ENCODE measurements at regions not wholly inside any gene's neighbourhood (a gene's known extent, or its start where the extent isn't known, plus 50 kb on each side); places are given as distances from the start of the nearest gene placed in this dataset.

DNA sequence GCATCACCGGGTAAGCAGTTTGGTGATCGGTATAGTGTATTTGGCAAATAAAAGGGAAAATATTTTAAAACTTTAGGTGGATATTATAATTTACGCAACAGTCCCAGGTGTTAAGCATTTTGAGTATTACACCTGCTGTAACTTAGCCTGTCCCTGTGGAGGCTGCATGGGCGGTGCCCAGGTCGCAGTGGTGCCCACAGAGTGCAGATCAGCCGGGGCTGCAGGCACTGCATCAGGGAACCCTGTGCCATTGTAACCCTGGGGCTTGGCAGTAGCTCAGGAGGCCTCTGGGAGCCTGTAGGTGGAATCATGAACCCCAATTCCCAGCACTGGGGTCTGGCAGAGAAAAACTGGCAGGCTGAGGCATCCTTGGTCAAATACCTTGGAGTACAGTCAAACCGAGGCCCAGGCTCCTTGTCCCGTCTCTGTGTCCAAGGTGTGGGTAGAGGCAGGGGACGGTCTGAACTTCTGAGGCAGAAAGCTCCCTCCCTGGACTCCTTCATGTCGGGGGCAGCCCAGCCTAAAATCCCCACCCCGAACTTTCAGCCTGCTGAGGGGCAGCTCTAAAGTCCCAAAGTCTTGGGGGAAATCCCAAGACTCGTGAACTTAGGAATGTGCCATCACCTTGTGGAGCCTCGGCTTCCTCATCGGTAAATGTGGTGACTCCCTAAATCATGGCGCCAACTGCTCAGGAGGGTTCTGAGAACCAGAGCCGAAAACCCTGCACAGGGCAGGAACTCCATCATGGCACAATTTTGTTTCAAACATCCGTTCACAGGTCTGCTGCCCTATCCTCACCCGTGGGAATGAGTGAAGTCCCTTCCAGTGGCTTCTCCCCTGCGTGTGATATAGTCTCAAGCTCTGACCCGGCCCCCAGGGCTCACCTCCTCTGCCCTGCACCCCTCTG, 85.7 kb downstream of the INHBB start:
- Histone ChIP-seq H3K4me1 (no peaks in the 10 kb centered on the region), H3K36me3 (no peaks in the 10 kb centered on the region), H3K27ac (no peak overlapping the region), H3K9me3 (no peaks in the 10 kb centered on the region), H3K27me3 (peaks cover 0 to 17% of the 10 kb centered on the region in 2 donors), H3K4me3 (no peak overlapping the region)
- whole genome bisulfite sequencing, 2 donors: 88 to 93% methylated on average over 20 of the region's 20 CpGs
- no peak for DNase-seq (ENCODE audit: low spot score in 2 of 2)
- TF ChIP-seq POLR2A (IDR thresholded peaks at IDR 0.05) (no peak), EP300 (IDR thresholded peaks at IDR 0.05) (no peak)
- TF ChIP-seq, protein P1, sequence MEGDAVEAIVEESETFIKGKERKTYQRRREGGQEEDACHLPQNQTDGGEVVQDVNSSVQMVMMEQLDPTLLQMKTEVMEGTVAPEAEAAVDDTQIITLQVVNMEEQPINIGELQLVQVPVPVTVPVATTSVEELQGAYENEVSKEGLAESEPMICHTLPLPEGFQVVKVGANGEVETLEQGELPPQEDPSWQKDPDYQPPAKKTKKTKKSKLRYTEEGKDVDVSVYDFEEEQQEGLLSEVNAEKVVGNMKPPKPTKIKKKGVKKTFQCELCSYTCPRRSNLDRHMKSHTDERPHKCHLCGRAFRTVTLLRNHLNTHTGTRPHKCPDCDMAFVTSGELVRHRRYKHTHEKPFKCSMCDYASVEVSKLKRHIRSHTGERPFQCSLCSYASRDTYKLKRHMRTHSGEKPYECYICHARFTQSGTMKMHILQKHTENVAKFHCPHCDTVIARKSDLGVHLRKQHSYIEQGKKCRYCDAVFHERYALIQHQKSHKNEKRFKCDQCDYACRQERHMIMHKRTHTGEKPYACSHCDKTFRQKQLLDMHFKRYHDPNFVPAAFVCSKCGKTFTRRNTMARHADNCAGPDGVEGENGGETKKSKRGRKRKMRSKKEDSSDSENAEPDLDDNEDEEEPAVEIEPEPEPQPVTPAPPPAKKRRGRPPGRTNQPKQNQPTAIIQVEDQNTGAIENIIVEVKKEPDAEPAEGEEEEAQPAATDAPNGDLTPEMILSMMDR (IDR thresholded peaks at IDR 0.05): no peak

DNA sequence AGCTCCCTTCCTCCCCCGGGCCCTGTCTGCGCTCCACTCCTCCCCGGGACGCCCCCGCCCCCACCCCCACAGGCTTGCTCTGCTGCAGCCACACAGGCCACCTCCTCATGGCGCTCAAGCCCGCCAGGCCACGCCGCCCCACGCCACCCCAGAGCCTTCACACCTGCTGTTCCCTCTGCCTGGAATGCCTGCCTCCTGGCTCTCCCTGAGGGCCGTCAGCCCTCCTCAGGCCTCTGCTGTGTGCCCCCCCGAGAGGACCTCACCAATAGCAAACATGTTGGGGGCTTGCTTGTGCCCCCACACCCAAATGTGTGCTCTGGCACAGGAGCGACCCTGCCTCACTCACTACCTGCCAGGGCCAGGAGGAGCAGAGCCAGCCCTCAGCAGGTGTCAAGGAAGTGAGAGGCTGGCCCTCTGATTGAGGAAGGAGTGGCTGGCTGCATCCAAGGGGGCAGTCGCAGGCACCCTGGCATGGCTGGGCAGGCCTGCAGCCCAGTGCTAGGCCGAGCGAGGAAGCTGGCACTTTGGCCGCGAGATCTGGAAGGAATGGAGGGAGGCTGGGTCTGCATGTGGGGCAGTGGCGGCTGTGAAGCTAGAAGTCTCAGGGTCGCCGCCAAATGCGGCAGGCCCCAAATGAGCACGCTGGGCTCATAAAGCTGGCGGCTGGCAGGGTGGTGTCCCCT, 86.5 kb downstream of the INHBB start:
- H3K9me3 ChIP-seq: no peaks in the 10 kb centered on the region
- peaks cover 0 to 19% of the 10 kb centered on the region in 2 donors for H3K27me3 ChIP-seq
- no peak for TF ChIP-seq POLR2A (IDR thresholded peaks at IDR 0.05)
- H3K36me3 ChIP-seq: no peaks in the 10 kb centered on the region
- no peaks in the 10 kb centered on the region for H3K4me1 ChIP-seq
- no peak overlapping the region for H3K4me3 ChIP-seq
- no peak overlapping the region for H3K27ac ChIP-seq
- DNase-seq (ENCODE audit: low spot score in 2 of 2): no peak
- WGBS, 2 donors: 92 to 97% methylated on average over 12 to 23 of the region's 24 CpGs

DNA sequence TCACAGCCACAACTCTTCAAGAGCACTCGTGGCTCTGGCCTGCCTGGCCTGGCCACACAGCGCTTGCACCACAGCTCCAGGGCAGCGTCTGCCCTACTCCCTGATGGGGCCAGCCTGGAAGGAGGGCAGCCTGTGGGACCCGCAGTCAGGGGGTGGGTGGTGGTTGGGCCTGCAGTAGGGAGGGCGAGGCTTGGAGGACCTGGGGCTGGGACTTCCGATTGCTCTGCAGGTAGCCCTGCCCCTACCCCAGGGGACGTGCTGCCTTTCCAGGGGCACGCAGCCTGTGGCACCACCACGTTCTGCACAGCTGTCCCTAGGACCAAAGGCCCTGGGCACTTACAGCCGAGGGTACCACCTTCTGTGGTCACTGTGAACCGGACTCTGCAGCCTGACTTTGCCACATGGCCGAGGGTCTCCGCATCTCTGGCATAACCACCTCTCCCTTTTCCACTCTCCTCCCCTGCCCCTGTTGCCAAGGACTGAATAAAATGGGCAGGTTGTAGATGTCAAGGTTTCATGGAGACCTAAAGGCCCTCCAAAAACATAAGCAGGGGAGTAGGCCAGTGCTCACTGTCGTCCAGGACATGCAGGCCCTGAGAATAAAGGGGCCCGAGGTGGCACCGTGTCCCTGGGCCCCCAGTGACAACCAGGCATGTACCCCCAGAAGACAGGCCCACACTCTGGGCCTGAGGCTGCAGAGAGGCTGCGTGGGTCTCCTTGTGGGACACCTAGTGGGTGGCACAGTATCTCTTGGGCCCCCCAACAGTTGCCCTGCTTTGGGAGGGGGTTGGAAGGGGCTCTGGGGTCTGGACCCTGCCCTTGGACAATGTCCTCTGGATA, 87.3 kb downstream of the INHBB start:
- Histone ChIP-seq H3K27me3 (peaks cover 0 to 24% of the 10 kb centered on the region in 2 donors), H3K9me3 (no peaks in the 10 kb centered on the region), H3K27ac (no peak overlapping the region), H3K4me3 (no peak overlapping the region), H3K4me1 (no peaks in the 10 kb centered on the region), H3K36me3 (no peaks in the 10 kb centered on the region)
- DNase-seq (ENCODE audit: low spot score in 2 of 2): no peak
- WGBS, 2 donors: 91 to 93% methylated on average over 16 to 17 of the region's 17 CpGs
- TF ChIP-seq POLR2A (IDR thresholded peaks at IDR 0.05): no peak
- TF ChIP-seq, protein P1 (IDR thresholded peaks at IDR 0.05): no peak
- no peak for TF ChIP-seq EP300 (IDR thresholded peaks at IDR 0.05)

DNA sequence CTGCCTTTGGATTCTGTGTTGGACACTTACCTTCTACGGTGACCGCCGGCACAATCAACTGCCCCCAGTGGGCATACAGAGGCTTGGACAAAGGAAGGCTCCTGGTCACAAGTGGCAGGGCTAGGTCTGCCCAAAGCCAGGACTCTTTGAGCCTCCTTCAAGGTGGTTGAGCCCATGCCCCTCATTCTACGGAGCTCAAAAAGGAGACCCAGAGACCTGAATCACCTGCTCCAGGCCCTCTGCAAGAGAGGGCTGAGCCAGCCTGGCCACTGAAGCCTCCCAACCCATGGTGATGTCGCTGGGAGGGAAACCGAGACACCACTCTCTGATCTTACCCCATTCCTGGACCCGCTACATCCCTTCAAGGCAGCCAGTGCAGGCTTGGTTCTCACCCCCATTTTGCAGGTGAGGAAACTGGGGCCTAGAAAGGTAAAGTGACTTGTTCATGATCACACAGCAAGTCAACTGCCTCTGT, 87.9 kb downstream of the INHBB start:
- H3K4me1 ChIP-seq: no peaks in the 10 kb centered on the region
- WGBS, 2 donors: 93 to 97% methylated on average over 6 to 7 of the region's 7 CpGs
- H3K9me3 ChIP-seq: no peaks in the 10 kb centered on the region
- no peaks in the 10 kb centered on the region for H3K36me3 ChIP-seq
- no peak overlapping the region for H3K27ac ChIP-seq
- no peak for TF ChIP-seq POLR2A (IDR thresholded peaks at IDR 0.05)
- no peak for TF ChIP-seq EP300 (IDR thresholded peaks at IDR 0.05)
- TF ChIP-seq, protein P1 (IDR thresholded peaks at IDR 0.05): no peak
- peaks cover 0 to 30% of the 10 kb centered on the region in 2 donors for H3K27me3 ChIP-seq
- no peak overlapping the region for H3K4me3 ChIP-seq
- DNase-seq (ENCODE audit: low spot score in 2 of 2): no peak

DNA sequence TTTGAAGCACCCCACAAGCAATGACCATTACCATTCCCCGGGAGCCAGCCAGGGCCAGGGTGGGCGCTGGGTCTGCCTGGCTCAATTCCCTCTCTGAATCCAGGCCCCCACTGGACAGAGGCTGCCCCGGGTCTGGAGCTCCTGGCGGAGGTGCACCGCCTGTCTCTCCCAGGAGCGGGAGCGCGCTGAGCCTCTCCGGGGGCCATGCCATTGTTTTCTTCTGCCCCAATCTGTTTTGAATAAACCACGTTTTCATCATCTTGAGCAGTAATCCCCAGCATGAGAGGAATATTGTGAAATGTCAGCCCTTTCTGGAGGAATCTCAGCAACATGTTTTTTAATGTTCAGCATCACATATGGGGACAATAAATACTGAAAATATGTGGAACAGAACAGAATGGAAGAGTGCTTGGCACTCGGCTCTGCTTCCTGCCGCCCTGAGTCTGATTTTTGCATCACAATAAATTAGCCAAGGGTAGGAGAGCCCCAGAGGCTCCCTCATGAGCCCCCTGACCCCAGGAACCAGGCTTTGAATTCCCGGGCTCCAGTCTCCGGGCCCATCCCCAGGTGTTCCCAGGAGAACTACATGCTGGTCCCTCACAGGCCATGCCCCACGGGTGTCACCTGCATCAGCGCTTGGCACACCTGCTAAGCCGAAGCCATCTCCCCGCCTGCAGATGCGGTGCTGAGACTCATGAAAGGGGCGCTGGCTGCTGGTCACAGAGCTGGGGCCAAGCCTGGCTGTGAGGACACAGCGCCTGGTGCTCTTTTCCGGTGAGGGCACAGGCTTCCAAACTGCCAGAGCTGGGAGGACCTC, 88.8 kb downstream of the INHBB start:
- Histone ChIP-seq H3K27ac (no peak overlapping the region), H3K4me1 (no peaks in the 10 kb centered on the region), H3K9me3 (no peaks in the 10 kb centered on the region), H3K36me3 (no peaks in the 10 kb centered on the region), H3K4me3 (no peak overlapping the region), H3K27me3 (peaks cover 0 to 37% of the 10 kb centered on the region in 2 donors)
- WGBS, 2 donors: 60 to 63% methylated on average over 20 to 22 of the region's 22 CpGs
- TF ChIP-seq, protein P1 (IDR thresholded peaks at IDR 0.05): no peak
- TF ChIP-seq EP300 (IDR thresholded peaks at IDR 0.05): no peak
- no peak for TF ChIP-seq POLR2A (IDR thresholded peaks at IDR 0.05)
- DNase-seq (ENCODE audit: low spot score in 2 of 2): no peak
